NCI-H1694 treated with DMSO at 0.1 percent for 48 hours (cell line): ENCODE measurements at regions not wholly inside any gene's neighbourhood (a gene's known extent, or its start where the extent isn't known, plus 50 kb on each side); places are given as distances from the start of the nearest gene placed in this dataset.
A peak's percentile ranks its signal among the peaks of the same experiment; 100 is the strongest.

Experiments
- DNase-seq: peaks from one replicate; lab custom pipeline; 2025; lab: John Stamatoyannopoulos, UW

GRCh38 chr5:118778941-118779340 is 209.4 kb downstream of the DTWD2 start:
- DNase-seq: no peak

- DNase-seq: no peak
Measured at GRCh38 chr5:118777189-118777736, 211.1 kb downstream of the DTWD2 start.

GRCh38 chr5:118776755-118777154 is 211.6 kb downstream of the DTWD2 start:
- DNase-seq: no peak

- no peak for DNase-seq
Measured at GRCh38 chr5:118775790-118776499, 212.4 kb downstream of the DTWD2 start.

GRCh38 chr5:118768607-118769175 is 219.7 kb downstream of the DTWD2 start:
- no peak for DNase-seq

- no peak for DNase-seq
Measured at GRCh38 chr5:118762291-118762690, 226.1 kb downstream of the DTWD2 start.

- DNase-seq: no peak
Measured at GRCh38 chr5:118761814-118762213, 226.5 kb downstream of the DTWD2 start.

- DNase-seq: no peak
Measured at GRCh38 chr5:118752969-118753368, 235.4 kb downstream of the DTWD2 start.

- no peak for DNase-seq
Measured at GRCh38 chr5:118736396-118736795, 252.0 kb downstream of the DTWD2 start.

- no peak for DNase-seq
Measured at GRCh38 chr5:118733394-118733793, 255.0 kb downstream of the DTWD2 start.

- DNase-seq: no peak
Measured at GRCh38 chr5:118728191-118728590, 260.2 kb downstream of the DTWD2 start.

GRCh38 chr5:118726891-118727290 is 261.5 kb downstream of the DTWD2 start:
- no peak for DNase-seq

- no peak for DNase-seq
Measured at GRCh38 chr5:118723021-118723338, 265.4 kb downstream of the DTWD2 start.

- no peak for DNase-seq
Measured at GRCh38 chr5:118722122-118723020, 266.0 kb downstream of the DTWD2 start.

GRCh38 chr5:118711727-118712126 is 276.6 kb downstream of the DTWD2 start:
- no peak for DNase-seq

GRCh38 chr5:118705959-118706667 is 282.2 kb downstream of the DTWD2 start:
- no peak for DNase-seq

GRCh38 chr5:118703241-118703640 is 285.1 kb downstream of the DTWD2 start:
- no peak for DNase-seq

GRCh38 chr5:118701791-118702190 is 286.6 kb downstream of the DTWD2 start:
- no peak for DNase-seq

GRCh38 chr5:118700510-118700909 is 287.8 kb downstream of the DTWD2 start:
- no peak for DNase-seq

- no peak for DNase-seq
Measured at GRCh38 chr5:118698774-118699173, 289.6 kb downstream of the DTWD2 start.

GRCh38 chr5:118696076-118696475 is 292.3 kb downstream of the DTWD2 start:
- DNase-seq: no peak

- DNase-seq: peak; percentile 82
Measured at GRCh38 chr5:118692811-118693342, 295.5 kb downstream of the DTWD2 start.
